ENCODE measurements at regions not wholly inside any gene's neighbourhood (a gene's known extent, or its start where the extent isn't known, plus 50 kb on each side); places are given as distances from the start of the nearest gene placed in this dataset.
A peak's percentile ranks its signal among the peaks of the same experiment; 100 is the strongest.

DNA sequence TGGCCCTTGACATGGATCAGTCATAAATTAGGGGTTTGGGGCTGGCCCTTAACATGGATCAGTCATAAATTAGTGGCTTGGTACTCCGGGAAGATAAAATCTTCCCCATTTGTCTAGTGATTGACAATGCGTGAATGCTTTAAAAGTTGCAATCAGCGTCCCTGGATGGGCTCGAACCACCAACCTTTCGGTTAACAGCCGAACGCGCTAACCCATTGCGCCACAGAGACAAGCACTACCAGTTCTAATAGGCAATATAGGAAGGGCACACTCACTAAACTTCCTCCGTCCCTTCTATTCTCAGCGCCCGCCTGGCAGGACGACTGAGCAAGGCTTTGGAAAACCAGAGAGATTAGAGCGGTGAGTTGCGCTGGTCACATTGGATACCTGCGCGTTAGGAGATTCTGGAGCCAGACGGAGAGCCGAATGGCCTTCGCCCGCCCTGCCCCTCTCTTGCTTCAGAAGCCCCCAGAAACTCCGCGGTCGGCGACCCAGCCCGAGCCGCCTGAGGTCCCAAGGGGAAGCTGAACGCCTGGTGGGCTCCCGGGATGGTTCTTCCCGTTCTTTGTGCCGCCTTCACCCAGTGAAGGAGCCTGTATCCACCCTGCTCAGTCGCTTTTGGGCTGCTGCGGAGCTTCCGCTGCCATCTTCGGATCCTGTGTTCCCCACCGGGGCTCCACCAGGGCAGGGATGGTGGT is 235.9 kb downstream of the FAM72C start (continued):
- TF ChIP-seq ZNF274 (IDR thresholded peaks at IDR 0.05; ENCODE audit: low read length): no peak
- no peak for TF ChIP-seq ZNF274 (tag by site-specific recombination; IDR thresholded peaks at IDR 0.05; ENCODE audit: borderline replicate concordance)
- no peak for TF ChIP-seq ZNF391 (tag by site-specific recombination; IDR thresholded peaks at IDR 0.05; ENCODE audit: borderline replicate concordance, low read depth)
- no peak for TF ChIP-seq ZNF184 (tag by site-specific recombination; IDR thresholded peaks at IDR 0.05)
- no peak for TF ChIP-seq GLIS2 (tag by site-specific recombination; IDR thresholded peaks at IDR 0.05)
- TF ChIP-seq ZNF426 (tag by site-specific recombination; IDR thresholded peaks at IDR 0.05): no peak
- 0 out of 2 replicates have a peak, but pooled peaks have one; percentile 53 for TF ChIP-seq ZNF558 (tag by site-specific recombination; IDR thresholded peaks at IDR 0.05)
- no peak for TF ChIP-seq ZNF214 (tag by site-specific recombination; IDR thresholded peaks at IDR 0.05; ENCODE audit: borderline replicate concordance)
- no peak for TF ChIP-seq ZNF19 (tag by site-specific recombination; IDR thresholded peaks at IDR 0.05; ENCODE audit: low read depth)
- TF ChIP-seq, protein P1, sequence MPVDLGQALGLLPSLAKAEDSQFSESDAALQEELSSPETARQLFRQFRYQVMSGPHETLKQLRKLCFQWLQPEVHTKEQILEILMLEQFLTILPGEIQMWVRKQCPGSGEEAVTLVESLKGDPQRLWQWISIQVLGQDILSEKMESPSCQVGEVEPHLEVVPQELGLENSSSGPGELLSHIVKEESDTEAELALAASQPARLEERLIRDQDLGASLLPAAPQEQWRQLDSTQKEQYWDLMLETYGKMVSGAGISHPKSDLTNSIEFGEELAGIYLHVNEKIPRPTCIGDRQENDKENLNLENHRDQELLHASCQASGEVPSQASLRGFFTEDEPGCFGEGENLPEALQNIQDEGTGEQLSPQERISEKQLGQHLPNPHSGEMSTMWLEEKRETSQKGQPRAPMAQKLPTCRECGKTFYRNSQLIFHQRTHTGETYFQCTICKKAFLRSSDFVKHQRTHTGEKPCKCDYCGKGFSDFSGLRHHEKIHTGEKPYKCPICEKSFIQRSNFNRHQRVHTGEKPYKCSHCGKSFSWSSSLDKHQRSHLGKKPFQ (tag by site-specific recombination; IDR thresholded peaks at IDR 0.05): no peak
- TF ChIP-seq ZNF335 (tag by site-specific recombination; conservative IDR thresholded peaks at IDR 0.05): peak; percentile 80
- TF ChIP-seq, protein P2, sequence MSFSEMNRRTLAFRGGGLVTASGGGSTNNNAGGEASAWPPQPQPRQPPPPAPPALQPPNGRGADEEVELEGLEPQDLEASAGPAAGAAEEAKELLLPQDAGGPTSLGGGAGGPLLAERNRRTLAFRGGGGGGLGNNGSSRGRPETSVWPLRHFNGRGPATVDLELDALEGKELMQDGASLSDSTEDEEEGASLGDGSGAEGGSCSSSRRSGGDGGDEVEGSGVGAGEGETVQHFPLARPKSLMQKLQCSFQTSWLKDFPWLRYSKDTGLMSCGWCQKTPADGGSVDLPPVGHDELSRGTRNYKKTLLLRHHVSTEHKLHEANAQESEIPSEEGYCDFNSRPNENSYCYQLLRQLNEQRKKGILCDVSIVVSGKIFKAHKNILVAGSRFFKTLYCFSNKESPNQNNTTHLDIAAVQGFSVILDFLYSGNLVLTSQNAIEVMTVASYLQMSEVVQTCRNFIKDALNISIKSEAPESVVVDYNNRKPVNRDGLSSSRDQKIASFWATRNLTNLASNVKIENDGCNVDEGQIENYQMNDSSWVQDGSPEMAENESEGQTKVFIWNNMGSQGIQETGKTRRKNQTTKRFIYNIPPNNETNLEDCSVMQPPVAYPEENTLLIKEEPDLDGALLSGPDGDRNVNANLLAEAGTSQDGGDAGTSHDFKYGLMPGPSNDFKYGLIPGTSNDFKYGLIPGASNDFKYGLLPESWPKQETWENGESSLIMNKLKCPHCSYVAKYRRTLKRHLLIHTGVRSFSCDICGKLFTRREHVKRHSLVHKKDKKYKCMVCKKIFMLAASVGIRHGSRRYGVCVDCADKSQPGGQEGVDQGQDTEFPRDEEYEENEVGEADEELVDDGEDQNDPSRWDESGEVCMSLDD (tag by site-specific recombination; IDR thresholded peaks at IDR 0.05): no peak
- no peak for TF ChIP-seq ZNF121 (tag by site-specific recombination; IDR thresholded peaks at IDR 0.05)
- TF ChIP-seq, protein P3, sequence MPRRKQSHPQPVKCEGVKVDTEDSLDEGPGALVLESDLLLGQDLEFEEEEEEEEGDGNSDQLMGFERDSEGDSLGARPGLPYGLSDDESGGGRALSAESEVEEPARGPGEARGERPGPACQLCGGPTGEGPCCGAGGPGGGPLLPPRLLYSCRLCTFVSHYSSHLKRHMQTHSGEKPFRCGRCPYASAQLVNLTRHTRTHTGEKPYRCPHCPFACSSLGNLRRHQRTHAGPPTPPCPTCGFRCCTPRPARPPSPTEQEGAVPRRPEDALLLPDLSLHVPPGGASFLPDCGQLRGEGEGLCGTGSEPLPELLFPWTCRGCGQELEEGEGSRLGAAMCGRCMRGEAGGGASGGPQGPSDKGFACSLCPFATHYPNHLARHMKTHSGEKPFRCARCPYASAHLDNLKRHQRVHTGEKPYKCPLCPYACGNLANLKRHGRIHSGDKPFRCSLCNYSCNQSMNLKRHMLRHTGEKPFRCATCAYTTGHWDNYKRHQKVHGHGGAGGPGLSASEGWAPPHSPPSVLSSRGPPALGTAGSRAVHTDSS (tag by site-specific recombination; IDR thresholded peaks at IDR 0.05): no peak
- TF ChIP-seq ZNF610 (tag by site-specific recombination; IDR thresholded peaks at IDR 0.05; ENCODE audit: borderline replicate concordance): no peak
- no peak for TF ChIP-seq ZNF404 (tag by site-specific recombination; IDR thresholded peaks at IDR 0.05)
- TF ChIP-seq ZBTB17 (tag by site-specific recombination; IDR thresholded peaks at IDR 0.05): peak; percentile 92
- TF ChIP-seq, protein P4, sequence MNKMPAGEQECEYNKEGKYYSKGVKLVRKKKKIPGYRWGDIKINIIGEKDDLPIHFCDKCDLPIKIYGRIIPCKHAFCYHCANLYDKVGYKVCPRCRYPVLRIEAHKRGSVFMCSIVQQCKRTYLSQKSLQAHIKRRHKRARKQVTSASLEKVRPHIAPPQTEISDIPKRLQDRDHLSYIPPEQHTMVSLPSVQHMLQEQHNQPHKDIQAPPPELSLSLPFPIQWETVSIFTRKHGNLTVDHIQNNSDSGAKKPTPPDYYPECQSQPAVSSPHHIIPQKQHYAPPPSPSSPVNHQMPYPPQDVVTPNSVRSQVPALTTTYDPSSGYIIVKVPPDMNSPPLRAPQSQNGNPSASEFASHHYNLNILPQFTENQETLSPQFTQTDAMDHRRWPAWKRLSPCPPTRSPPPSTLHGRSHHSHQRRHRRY (tag by site-specific recombination; IDR thresholded peaks at IDR 0.05): no peak
- TF ChIP-seq ZBTB1 (tag by site-specific recombination; IDR thresholded peaks at IDR 0.05): no peak
- no peak for TF ChIP-seq YY2 (tag by site-specific recombination; IDR thresholded peaks at IDR 0.05)
- no peak for TF ChIP-seq ZNF747 (tag by site-specific recombination; IDR thresholded peaks at IDR 0.05)
- peak; percentile 26; the same call in 1 of the 2 replicates for TF ChIP-seq SP2 (tag by site-specific recombination; IDR thresholded peaks at IDR 0.05)
- TF ChIP-seq EGR2 (tag by site-specific recombination; IDR thresholded peaks at IDR 0.05; ENCODE audit: low read depth): no peak
- no peak for TF ChIP-seq PRDM1 (tag by site-specific recombination; IDR thresholded peaks at IDR 0.05)
- TF ChIP-seq, protein P5, sequence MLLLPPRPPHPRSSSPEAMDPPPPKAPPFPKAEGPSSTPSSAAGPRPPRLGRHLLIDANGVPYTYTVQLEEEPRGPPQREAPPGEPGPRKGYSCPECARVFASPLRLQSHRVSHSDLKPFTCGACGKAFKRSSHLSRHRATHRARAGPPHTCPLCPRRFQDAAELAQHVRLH (tag by site-specific recombination; IDR thresholded peaks at IDR 0.05): peak; percentile 77; the same call in 1 of the 2 replicates
- no peak for TF ChIP-seq ZNF248 (tag by site-specific recombination; IDR thresholded peaks at IDR 0.05)
- no peak for TF ChIP-seq ZSCAN16 (tag by site-specific recombination; IDR thresholded peaks at IDR 0.05)
- no peak for TF ChIP-seq ZNF792 (tag by site-specific recombination; IDR thresholded peaks at IDR 0.05)
- TF ChIP-seq ZBTB21 (tag by site-specific recombination; IDR thresholded peaks at IDR 0.05): no peak
- TF ChIP-seq, protein P6, sequence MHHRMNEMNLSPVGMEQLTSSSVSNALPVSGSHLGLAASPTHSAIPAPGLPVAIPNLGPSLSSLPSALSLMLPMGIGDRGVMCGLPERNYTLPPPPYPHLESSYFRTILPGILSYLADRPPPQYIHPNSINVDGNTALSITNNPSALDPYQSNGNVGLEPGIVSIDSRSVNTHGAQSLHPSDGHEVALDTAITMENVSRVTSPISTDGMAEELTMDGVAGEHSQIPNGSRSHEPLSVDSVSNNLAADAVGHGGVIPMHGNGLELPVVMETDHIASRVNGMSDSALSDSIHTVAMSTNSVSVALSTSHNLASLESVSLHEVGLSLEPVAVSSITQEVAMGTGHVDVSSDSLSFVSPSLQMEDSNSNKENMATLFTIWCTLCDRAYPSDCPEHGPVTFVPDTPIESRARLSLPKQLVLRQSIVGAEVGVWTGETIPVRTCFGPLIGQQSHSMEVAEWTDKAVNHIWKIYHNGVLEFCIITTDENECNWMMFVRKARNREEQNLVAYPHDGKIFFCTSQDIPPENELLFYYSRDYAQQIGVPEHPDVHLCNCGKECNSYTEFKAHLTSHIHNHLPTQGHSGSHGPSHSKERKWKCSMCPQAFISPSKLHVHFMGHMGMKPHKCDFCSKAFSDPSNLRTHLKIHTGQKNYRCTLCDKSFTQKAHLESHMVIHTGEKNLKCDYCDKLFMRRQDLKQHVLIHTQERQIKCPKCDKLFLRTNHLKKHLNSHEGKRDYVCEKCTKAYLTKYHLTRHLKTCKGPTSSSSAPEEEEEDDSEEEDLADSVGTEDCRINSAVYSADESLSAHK (tag by site-specific recombination; IDR thresholded peaks at IDR 0.05): no peak
- TF ChIP-seq KLF16 (tag by site-specific recombination; IDR thresholded peaks at IDR 0.05): no peak
